ENCODE measurements at regions not wholly inside any gene's neighbourhood (a gene's known extent, or its start where the extent isn't known, plus 50 kb on each side); places are given as distances from the start of the nearest gene placed in this dataset.

GRCh38 chr10:78188446-78188845, 154.8 kb downstream of the RPS24 start:
- DNase-seq = no peak

GRCh38 chr10:78190051-78190825, 156.6 kb downstream of the RPS24 start:
- DNase-seq = no peak

DNA sequence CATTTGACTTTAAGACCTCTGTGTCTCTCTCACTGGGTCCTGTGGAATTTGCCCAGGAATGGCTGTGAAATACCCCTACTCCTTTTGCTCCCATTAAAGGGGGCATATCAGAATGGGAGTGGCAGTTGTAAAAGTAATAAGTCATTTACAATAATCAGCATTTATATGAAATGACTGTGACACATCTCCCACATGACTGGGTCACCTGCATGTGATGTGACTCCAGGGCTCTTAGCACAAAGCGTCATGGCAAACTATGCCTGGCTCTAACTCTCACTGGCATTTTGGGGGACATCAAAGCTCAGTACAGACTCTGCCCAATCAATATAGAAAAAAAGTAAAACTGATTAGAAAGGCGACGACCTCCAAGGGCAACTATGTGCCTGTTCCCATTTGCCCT, 157.6 kb downstream of the RPS24 start:
- DNase-seq = no peak

DNA sequence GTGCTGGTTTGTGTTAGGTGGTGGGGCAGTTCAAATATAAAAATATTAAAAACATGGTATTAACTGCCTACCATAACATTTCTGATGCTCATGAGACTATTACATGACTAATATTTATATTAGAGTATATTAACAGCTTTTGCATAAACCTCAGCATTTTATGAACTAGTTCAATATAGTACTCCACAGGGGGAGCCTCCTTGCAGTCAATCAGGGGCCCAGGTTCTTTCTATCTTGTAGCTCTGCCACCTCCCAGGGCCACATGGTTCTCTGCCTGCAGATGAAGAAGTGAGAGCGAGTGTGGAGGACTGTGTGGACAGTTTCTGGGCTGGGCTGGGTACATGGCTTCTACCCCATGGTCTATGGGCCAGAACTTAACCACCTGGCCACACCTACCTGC, 159.5 kb downstream of the RPS24 start:
- no peak for DNase-seq

DNA sequence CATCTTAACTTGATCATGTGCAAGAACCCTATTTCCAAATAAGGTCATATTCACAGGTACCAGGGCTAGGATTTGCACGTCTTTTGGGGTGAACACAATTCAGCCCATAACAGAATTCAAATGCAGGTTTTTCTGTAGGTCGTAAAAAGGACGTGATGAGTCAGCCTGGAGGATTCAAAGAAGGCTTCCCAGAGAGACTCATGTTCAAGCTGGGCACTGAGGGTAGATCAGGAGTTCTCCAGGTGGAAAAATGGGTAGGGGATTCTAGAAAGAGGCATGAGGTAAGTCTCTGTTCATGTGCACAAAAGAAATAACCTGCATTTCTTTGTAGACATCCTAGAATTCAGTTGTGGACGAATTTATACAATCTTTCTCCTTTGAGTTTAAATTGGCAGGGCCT, 160.4 kb downstream of the RPS24 start:
- DNase-seq = no peak

DNA sequence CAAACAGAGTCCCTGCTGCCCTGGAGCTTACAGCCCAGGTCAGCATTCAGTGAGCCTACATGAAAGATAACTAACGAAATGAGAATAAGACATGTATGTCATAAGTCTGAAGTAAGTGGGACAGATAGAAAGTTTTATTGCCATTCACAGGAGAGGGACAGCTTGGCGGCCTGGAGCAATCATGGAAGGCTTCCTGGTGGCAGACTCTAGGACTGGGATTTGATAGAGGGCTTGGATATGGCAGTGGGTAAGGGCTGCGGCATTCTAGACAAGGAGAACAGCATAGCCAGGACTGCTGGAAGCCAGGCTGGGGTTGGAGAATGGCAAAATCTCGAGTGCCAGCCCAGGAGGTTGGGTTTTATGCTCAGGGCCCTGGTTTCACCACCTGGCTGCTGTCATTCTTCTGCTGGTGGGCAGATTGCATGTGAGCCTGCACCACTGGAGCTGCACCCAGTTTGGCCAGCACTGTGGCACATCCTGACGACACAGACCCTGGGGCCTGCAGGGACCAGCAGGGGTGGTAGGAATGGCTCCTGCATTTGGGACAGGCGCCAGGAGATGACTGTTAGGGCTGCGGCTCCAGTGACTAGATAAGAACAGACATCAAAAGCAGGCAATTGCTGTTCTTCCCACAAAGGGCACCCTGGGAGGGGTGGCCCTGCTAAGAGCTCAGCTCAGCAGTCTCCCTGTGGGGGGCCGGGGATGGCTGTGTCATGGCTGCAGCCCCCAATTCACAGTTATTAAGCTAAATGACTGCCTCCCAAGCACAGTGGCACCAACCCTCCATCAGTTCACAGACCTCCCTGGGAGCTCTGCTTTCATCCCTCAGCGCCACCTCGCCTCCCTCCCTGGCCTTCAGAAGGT, 161.1 kb downstream of the RPS24 start:
- no peak for DNase-seq

DNA sequence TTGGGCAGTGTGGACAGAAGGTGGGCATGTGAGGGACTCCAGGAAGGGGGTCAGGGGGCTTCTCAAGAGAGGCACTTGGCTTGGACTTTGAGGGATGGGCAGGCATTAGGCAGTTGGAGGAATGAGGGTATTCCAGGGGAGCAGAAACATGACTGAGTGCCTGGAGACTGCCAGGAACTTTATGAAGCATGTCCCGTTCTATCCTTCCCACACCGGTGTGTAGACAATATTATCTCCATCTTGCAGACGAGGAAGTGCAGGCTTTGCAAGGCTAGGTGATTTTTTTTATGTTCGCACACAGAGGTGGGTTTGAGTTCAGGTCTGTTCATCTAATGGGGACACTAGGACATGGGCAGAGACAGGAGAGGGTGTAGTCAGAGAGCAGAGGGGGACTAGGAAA, 162.7 kb downstream of the RPS24 start:
- no peak for DNase-seq

DNA sequence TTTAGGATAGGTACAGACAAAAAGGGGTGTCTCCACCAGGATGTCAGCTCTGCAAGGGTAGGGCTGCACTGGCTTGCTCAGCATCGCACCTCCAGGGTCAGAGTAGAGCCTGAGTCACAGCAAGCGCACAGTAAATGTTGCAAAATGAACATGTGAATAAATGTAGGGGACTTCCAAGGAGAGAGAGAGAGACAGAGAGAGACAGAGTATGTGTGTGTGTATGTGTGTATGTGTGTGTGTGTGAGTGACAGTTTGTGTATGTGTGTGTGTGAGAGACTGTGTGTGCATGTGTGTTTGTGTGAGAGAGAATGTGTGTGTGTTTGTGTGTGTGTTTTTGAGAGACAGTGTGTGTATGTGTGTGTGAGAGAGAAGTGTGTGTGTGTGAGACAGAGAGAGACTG, 163.3 kb downstream of the RPS24 start:
- peak in 1 of 5 experiments; percentile 80 for DNase-seq

- DNase-seq = peak in 1 of 5 experiments; percentile 50
Measured at GRCh38 chr10:78197628-78198272, 164.1 kb downstream of the RPS24 start.

DNA sequence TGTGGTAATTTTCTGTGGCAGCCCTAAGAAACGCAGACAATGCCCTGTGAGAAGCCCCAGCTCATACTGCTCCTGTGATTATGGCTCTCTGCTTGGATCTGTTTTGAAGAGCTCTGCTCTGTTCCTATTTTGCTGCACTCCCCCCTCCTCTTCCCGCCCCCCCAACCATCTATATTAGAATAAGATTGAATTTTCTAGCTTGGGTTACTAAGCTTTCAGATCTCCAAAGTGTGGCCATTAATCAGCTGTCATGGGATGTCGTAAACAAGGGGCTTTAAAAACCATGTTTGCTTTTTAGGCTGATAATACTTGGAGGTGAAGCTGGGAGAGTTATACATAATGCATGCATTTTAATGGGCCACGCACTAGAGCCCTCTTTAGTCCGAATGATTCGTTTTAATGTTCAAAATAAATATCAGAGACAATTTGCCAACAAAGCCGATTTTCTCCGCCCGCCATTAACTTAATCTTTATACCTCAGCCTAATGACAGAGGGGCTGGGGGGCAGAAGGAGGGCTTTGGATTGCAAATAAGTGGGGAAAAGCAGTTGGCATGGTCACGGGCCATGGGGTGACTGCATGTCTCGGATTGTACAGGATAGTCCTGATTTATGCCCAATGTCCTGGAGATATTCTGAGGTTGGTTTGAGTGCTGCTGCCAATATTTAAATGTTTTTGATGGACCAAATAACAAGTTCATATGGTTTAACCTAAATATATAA, 165.5 kb downstream of the RPS24 start:
- DNase-seq = no peak

DNA sequence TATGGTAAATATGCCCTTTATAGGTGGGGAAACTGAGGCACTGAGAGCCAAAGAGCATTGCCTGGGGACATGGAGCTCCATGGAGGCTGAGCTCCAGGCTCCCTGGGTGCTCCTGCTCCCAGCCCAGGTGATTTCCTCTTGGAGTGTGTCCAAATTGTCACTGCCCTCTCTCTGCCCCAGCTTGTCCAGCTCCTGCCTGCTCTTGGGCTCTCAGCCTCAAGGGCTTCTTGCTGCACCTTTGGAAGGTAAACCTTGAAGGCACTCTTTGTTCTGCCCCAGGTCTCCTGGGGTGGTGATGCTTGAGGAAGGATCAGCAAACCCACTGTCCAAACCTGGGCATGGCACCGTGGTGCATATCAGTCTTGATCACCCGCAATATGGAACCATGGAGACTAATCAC, 166.1 kb downstream of the RPS24 start:
- DNase-seq = no peak

- DNase-seq = no peak
Measured at GRCh38 chr10:78200686-78201085, 167.0 kb downstream of the RPS24 start.

DNA sequence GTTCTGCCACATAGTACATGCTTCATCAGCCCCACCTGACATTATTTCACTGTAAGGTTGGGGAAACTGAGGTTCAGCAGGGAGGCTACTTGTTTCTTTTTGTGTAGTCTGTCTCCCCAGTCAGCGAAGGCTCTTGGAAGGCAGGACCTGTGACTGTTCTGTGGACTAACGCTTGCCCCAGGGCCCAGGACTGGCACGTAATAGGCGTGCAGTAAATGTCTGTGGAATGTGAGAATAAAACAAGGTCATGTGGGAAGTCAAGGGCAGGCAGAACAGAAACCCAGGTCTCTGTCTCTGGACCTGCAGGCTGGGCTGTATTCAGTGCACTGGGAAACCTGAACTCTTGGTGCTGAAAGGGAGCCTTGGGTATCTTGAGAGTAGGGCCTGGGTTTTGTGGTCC, 168.7 kb downstream of the RPS24 start:
- DNase-seq = no peak

- DNase-seq = no peak
Measured at GRCh38 chr10:78203915-78204818, 170.5 kb downstream of the RPS24 start.

DNA sequence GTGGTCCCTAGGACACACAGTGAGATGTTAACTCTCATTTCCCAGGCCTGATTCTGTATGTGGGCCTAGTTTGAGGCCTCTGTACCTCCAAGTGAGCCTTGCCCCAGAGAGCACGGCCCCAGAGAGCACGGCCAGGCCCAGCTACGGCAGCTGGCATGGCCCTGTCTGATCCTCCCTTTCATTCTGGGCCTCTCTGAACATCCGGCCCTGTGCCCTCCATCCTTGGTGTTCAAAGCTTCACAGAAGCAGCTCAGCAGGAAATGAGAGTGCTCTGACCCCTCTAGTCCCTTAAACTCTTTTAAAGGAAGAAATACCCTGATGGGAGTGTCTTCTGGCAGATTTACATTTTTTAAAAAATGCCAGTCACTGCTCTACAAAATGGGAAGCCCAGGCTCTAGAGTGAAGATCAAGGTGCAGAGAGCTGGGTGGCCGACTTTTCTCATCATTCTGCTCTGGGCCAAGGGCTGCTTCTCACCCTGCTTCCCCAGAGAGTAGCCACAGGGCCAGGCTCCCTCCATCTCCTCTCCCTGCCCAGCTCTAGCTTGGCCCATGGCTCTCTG, 171.9 kb downstream of the RPS24 start:
- DNase-seq = peak in 1 of 5 experiments; percentile 34

GRCh38 chr10:78207216-78207615, 173.6 kb downstream of the RPS24 start:
- DNase-seq = no peak

DNA sequence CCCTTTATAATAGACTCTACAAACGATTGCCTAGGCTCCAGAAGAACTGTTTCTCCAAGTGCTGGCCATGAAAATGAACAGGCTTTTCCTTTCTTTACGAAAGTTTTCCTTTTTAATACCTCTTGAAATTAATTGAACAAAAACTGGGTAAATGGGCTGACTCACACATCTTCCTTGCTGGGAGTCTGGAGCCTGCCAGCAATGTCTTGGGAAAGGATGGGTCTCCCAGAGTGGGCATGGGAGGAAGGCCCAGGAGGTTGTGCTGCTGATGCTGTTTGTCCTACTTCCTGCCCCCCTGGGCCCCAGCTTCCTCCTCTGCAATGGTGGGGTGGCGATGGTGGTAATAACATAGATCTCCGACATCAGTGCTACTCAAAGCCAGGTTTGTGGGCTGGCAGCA, 174.1 kb downstream of the RPS24 start:
- DNase-seq = no peak

GRCh38 chr10:78209970-78210369, 176.3 kb downstream of the RPS24 start:
- no peak for DNase-seq

DNA sequence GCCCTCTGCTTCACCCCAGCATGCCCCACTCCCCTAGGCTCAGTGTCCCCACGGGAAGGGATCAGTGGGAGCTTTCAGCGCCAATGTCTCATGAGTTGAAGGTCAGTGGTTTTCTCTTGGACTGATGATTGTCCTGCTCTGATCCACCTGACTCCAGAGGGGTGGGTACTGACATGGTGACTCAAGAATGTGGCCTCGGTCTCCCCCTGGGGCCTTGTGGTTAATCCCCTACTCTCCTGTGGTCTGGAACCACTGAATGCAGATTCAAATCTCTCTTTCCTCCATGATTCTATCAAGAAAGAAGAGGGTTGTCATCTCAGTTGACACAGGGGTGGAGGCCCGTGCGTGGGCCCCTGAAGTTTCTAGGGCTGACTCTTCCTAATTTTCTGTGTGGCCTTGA, 176.9 kb downstream of the RPS24 start:
- peak in 1 of 5 experiments; percentile 55 for DNase-seq

GRCh38 chr10:78210976-78211375, 177.3 kb downstream of the RPS24 start:
- no peak for DNase-seq

DNA sequence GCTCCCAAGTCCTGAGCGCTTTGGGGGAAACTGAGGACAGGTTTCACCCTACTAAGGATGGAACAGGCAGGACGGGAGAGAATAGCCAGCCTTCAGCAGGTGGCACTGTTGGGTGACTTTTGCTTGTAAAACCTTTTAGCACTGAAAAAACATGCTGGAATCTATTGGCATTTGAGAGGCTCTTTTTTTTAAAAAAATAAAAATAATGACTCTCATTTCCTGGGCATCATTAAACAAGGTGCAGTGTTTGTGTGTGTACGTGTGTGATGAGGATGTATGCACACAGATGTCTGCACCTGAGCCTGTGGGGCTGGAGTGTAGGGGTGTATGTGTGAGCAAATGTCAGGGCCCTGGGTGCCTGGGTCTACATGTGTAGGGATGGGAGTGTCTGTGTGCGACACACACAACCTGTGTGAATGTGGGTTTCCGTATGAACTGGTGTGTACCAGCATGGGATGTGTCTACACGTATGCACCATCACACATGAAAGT, 177.9 kb downstream of the RPS24 start:
- peak in 1 of 5 experiments; percentile 52 for DNase-seq
